ENCODE measurements at regions not wholly inside any gene's neighbourhood (a gene's known extent, or its start where the extent isn't known, plus 50 kb on each side); places are given as distances from the start of the nearest gene placed in this dataset.

DNA sequence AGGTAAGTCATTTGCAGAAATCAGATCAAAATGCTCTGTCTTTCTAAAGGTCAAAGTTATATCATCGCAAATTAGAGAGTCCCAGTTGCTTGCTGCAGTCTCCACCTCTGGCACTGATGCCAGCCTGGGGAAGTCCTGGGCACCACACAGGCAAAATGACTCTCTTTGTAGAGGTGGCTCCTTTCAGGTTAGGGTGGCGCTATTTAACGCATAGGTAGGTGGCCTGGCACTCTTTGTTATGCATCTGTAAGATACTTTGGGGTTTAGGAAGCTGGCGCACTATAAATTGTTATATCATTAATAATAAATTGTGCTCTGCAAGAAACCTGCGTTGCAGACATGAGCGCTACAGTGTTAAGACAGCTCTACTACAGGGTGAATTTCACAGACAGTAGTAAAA is 268.5 kb downstream of the ICOS start:
- Histone ChIP-seq H3K4me1 (no peaks in the 10 kb centered on the region), H3K27ac (no peak overlapping the region), H3K27me3 (no peaks in the 10 kb centered on the region), H3K9me3 (no peaks in the 10 kb centered on the region), H3K36me3 (no peaks in the 10 kb centered on the region), H3K4me3 (no peak overlapping the region)
- no peak for DNase-seq (ENCODE audit: low spot score in 2 of 2)
- TF ChIP-seq, protein P1, sequence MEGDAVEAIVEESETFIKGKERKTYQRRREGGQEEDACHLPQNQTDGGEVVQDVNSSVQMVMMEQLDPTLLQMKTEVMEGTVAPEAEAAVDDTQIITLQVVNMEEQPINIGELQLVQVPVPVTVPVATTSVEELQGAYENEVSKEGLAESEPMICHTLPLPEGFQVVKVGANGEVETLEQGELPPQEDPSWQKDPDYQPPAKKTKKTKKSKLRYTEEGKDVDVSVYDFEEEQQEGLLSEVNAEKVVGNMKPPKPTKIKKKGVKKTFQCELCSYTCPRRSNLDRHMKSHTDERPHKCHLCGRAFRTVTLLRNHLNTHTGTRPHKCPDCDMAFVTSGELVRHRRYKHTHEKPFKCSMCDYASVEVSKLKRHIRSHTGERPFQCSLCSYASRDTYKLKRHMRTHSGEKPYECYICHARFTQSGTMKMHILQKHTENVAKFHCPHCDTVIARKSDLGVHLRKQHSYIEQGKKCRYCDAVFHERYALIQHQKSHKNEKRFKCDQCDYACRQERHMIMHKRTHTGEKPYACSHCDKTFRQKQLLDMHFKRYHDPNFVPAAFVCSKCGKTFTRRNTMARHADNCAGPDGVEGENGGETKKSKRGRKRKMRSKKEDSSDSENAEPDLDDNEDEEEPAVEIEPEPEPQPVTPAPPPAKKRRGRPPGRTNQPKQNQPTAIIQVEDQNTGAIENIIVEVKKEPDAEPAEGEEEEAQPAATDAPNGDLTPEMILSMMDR (IDR thresholded peaks at IDR 0.05) = no peak
- 77 to 79% methylated on average over 6 of the region's 6 CpGs for WGBS, 2 donors

- no peak overlapping the region for H3K4me3 ChIP-seq
- WGBS, 2 donors = 42 to 43% methylated on average over 7 of the region's 7 CpGs
These were observed 269.0 kb downstream of the ICOS start for GRCh38 chr2:204205538-204205937.

GRCh38 chr2:204207866-204208265 is 271.3 kb downstream of the ICOS start:
- Histone ChIP-seq H3K9me3 (no peaks in the 10 kb centered on the region), H3K27ac (no peak overlapping the region), H3K27me3 (no peaks in the 10 kb centered on the region), H3K4me1 (no peaks in the 10 kb centered on the region), H3K4me3 (no peak overlapping the region), H3K36me3 (no peaks in the 10 kb centered on the region)
- TF ChIP-seq EP300 (IDR thresholded peaks at IDR 0.05) = no peak
- TF ChIP-seq, protein P1 (IDR thresholded peaks at IDR 0.05) = no peak
- TF ChIP-seq POLR2A (IDR thresholded peaks at IDR 0.05) = no peak
- whole genome bisulfite sequencing, 2 donors = 92 to 95% methylated on average over 1 of the region's 1 CpG
- no peak for DNase-seq (ENCODE audit: low spot score in 2 of 2)

More at GRCh38 chr2:204205538-204205937, 269.0 kb downstream of the ICOS start:
- H3K27me3 ChIP-seq = no peaks in the 10 kb centered on the region
- H3K9me3 ChIP-seq = no peaks in the 10 kb centered on the region
- no peak for TF ChIP-seq EP300 (IDR thresholded peaks at IDR 0.05)
- no peak for TF ChIP-seq POLR2A (IDR thresholded peaks at IDR 0.05)
- TF ChIP-seq, protein P1 (IDR thresholded peaks at IDR 0.05) = no peak
- no peak overlapping the region for H3K27ac ChIP-seq
- no peaks in the 10 kb centered on the region for H3K36me3 ChIP-seq
- DNase-seq (ENCODE audit: low spot score in 2 of 2) = no peak
- H3K4me1 ChIP-seq = no peaks in the 10 kb centered on the region

DNA sequence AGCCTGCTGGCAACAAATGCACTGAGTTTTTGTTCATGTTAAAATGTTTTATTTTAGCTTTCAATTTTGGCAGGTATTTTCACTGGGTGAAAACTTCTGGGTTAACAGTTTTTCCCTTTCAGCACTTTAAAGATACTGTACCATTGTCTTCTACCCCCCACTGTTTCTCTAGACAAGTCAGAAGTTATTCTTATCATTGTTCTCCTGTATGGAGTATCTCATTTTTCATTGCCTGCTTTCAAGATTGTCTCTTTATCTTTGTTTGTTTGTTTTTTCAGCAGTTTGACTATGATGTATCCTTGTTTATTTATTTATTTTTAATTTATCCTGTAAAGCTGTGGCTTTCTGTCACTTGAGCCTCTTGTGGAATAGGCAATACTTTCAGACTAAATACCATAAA is 277.0 kb downstream of the ICOS start:
- Histone ChIP-seq H3K36me3 (no peaks in the 10 kb centered on the region), H3K4me1 (no peaks in the 10 kb centered on the region), H3K27me3 (no peaks in the 10 kb centered on the region), H3K9me3 (peaks cover 0 to 12% (median 0%) of the 10 kb centered on the region in 4 donors), H3K4me3 (no peak overlapping the region), H3K27ac (no peak overlapping the region)
- DNase-seq (ENCODE audit: low spot score in 2 of 2) = no peak
- TF ChIP-seq EP300 (IDR thresholded peaks at IDR 0.05) (no peak), POLR2A (IDR thresholded peaks at IDR 0.05) (no peak)
- TF ChIP-seq, protein P1 (IDR thresholded peaks at IDR 0.05) = no peak

GRCh38 chr2:204218040-204218439 is 281.5 kb downstream of the ICOS start:
- TF ChIP-seq EP300 (IDR thresholded peaks at IDR 0.05) = no peak
- TF ChIP-seq, protein P1 (IDR thresholded peaks at IDR 0.05) = no peak
- TF ChIP-seq POLR2A (IDR thresholded peaks at IDR 0.05) = no peak
- Histone ChIP-seq H3K27ac (no peak overlapping the region), H3K36me3 (no peaks in the 10 kb centered on the region), H3K27me3 (no peaks in the 10 kb centered on the region), H3K4me1 (no peaks in the 10 kb centered on the region), H3K4me3 (no peak overlapping the region), H3K9me3 (peaks cover 0 to 12% (median 0%) of the 10 kb centered on the region in 4 donors)
- DNase-seq (ENCODE audit: low spot score in 2 of 2) = no peak
- 93 to 97% methylated on average over 2 of the region's 2 CpGs for WGBS, 2 donors
